CD4-positive, alpha-beta T cell (primary cell): ENCODE measurements at regions not wholly inside any gene's neighbourhood (a gene's known extent, or its start where the extent isn't known, plus 50 kb on each side); places are given as distances from the start of the nearest gene placed in this dataset.
"Not testable (repeated sequence)": the region's sequence is repeated elsewhere in the genome, so short reads cannot be mapped to it uniquely, and the experiment has no call there.

ENCODE experiments used
- ATAC-seq: fragments of 200-7000 bp; cut with Tn5 transposase; one replicate; pipeline ENCODE4 v1.10.0; 2022; ENCODE audit warnings: mild to moderate bottlenecking; ENCODE audit not compliant: poor library complexity
- CTCF ChIA-PET: fragments of 350-600 bp; sonication (Branson Sonifier 250); formaldehyde crosslinking; loops from one replicate; lab custom pipeline; 2021; ENCODE audit warnings: antibody characterized with exemption, inconsistent platforms; lab: Charles Lee
- POLR2A ChIA-PET: fragments of 350-600 bp; sonication (Branson Sonifier 250); formaldehyde crosslinking; loops from one replicate; lab custom pipeline; 2021; ENCODE audit warnings: antibody characterized with exemption, inconsistent platforms; lab: Charles Lee
- DNase-seq, 14 experiments: peaks; one replicate each; pipeline ENCODE4 v3.0.0-alpha.2; 2013 to 2020; ENCODE audit warnings: mixed read lengths in 2 of 14
- H3K27ac ChIP-seq, 2 donors: one replicate each; pipeline versions ENCODE4 v1.5.1 to v1.7.0; 2013; ENCODE audit warnings: low read length in 2 of 2, low read depth in 1 of 2, mild to moderate bottlenecking in 1 of 2
- H3K27me3 ChIP-seq, 2 experiments: 1 replicate in 1 of 2; 2 replicates in 1 of 2; pipeline versions ENCODE4 v1.6.1 to v1.7.0; 2013; ENCODE audit warnings: low read length in 2 of 2, control low read depth in 1 of 2, mild to moderate bottlenecking in 1 of 2, moderate library complexity in 1 of 2; ENCODE audit not compliant: insufficient read depth in 2 of 2, control insufficient read depth in 1 of 2
- H3K36me3 ChIP-seq: one replicate; pipeline ENCODE4 v1.6.1; 2013; ENCODE audit warnings: low read length, control low read depth; ENCODE audit not compliant: insufficient read depth
- H3K4me1 ChIP-seq: one replicate; pipeline ENCODE4 v1.6.1; 2013; ENCODE audit warnings: low read length, control low read depth; ENCODE audit not compliant: insufficient read depth
- H3K4me3 ChIP-seq: one replicate; pipeline ENCODE4 v1.5.1; 2013; ENCODE audit warnings: mild to moderate bottlenecking, low read length, moderate library complexity
- H3K9me3 ChIP-seq, 2 experiments: 1 replicate in 1 of 2; 2 replicates in 1 of 2; pipeline versions ENCODE4 v1.6.1 to v1.7.0; 2013; ENCODE audit warnings: low read length in 2 of 2, mild to moderate bottlenecking in 2 of 2, control low read depth in 1 of 2, moderate library complexity in 1 of 2; ENCODE audit not compliant: control insufficient read depth in 1 of 2, insufficient read depth in 1 of 2
- H3K27ac Mint-ChIP-seq: one replicate; pipeline ENCODE4 v1.8.0; 2020; ENCODE audit warnings: mixed read lengths
- H3K27me3 Mint-ChIP-seq: one replicate; pipeline ENCODE4 v1.8.0; 2021; ENCODE audit warnings: mixed read lengths
- H3K36me3 Mint-ChIP-seq: one replicate; pipeline ENCODE4 v1.8.0; 2021; ENCODE audit warnings: low read depth, mixed read lengths
- H3K4me1 Mint-ChIP-seq: one replicate; pipeline ENCODE4 v1.8.0; 2021; ENCODE audit warnings: low read depth, mixed read lengths
- H3K4me3 Mint-ChIP-seq: one replicate; pipeline ENCODE4 v1.8.0; 2020; ENCODE audit warnings: mild to moderate bottlenecking, mixed read lengths
- H3K9me3 Mint-ChIP-seq: one replicate; pipeline ENCODE4 v1.8.0; 2020; ENCODE audit warnings: mixed read lengths
- intact Hi-C, 2 experiments: fragments of 100-400 bp; cut with DNase I in 1 of 2; cut with micrococcal nuclease in 1 of 2; formaldehyde crosslinking; loops; one replicate each; pipeline versions ENCODE4 v1.15.1 to v1.9.0; 2023 to 2025; cut with DNase I, micrococcal nuclease
- TF ChIP-seq, protein P1 (sequence below): fragments of 200-600 bp; IDR thresholded peaks from one replicate; pipeline ENCODE4 v1.8.0; 2022; ENCODE audit warnings: antibody characterized with exemption, mild to moderate bottlenecking

DNA sequence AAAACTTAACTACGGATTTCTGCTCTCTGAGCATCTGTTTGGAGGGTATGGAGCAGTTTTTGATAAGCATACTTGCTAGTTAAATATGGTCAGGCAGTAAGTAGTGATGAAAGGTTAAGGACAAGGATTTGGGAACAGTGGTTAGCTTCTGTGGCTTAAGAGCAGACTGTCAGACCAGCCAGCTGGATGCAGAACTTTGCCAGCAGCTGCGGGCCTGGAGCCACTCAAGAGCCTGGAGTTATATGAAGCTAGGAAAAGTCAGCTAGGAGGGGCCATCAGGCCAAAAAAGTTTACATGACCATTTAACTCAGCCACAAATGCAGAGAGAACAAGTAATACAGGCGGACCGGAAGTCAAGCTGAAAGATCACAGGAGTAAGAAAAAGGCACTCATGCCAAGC is 1817.7 kb downstream of the LRRC4C start:
- CTCF ChIA-PET, result no interaction called here

DNA sequence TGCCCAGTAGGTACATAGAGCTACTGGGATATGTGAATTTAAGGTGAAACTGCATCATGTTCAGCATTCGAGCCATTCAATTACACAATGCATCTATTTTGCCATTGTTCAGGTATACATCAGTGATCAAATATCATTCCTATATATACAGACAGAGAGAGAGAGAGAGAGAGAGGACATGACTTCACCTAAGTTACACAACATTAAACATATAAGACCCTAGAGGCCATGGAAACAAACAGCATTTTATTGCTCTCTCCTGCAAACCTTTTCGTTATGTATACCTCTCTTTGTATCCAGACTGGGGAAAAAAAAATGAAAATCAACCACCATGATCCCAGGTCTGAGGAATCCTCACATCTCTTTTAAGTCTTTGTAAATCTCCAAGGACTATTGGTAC is 1829.1 kb downstream of the LRRC4C start:
- Histone ChIP-seq H3K4me3 (no peak overlapping the region), H3K9me3 (no peaks in the 10 kb centered on the region), H3K4me1 (no peaks in the 10 kb centered on the region), H3K36me3 (no peaks in the 10 kb centered on the region), H3K27me3 (no peaks in the 10 kb centered on the region), H3K27ac (no peak overlapping the region)
- Mint-ChIP-seq H3K36me3 (no peaks in the 10 kb centered on the region), H3K4me3 (no peak overlapping the region), H3K27me3 (no peaks in the 10 kb centered on the region), H3K4me1 (no peaks in the 10 kb centered on the region), H3K9me3 (peaks cover 8% of the 10 kb centered on the region), H3K27ac (no peak overlapping the region)
- ChIA-PET CTCF (no interaction called here), POLR2A (no interaction called here)
- intact Hi-C loops, result no loop called here
- TF ChIP-seq, protein P1, sequence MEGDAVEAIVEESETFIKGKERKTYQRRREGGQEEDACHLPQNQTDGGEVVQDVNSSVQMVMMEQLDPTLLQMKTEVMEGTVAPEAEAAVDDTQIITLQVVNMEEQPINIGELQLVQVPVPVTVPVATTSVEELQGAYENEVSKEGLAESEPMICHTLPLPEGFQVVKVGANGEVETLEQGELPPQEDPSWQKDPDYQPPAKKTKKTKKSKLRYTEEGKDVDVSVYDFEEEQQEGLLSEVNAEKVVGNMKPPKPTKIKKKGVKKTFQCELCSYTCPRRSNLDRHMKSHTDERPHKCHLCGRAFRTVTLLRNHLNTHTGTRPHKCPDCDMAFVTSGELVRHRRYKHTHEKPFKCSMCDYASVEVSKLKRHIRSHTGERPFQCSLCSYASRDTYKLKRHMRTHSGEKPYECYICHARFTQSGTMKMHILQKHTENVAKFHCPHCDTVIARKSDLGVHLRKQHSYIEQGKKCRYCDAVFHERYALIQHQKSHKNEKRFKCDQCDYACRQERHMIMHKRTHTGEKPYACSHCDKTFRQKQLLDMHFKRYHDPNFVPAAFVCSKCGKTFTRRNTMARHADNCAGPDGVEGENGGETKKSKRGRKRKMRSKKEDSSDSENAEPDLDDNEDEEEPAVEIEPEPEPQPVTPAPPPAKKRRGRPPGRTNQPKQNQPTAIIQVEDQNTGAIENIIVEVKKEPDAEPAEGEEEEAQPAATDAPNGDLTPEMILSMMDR, result no peak
- ATAC-seq (no peak), DNase-seq (no peak)

More for the DNA sequence above, 1817.7 kb downstream of the LRRC4C start:
- intact Hi-C loops, result no loop called here
- no peak overlapping the region for H3K27ac ChIP-seq
- TF ChIP-seq, protein P1, result no peak
- H3K27me3 ChIP-seq, result no peaks in the 10 kb centered on the region
- H3K4me3 ChIP-seq, result no peak overlapping the region
- no peaks in the 10 kb centered on the region for H3K36me3 ChIP-seq
- DNase-seq (no peak), ATAC-seq (no peak)
- H3K27ac Mint-ChIP-seq, result no peak overlapping the region
- H3K9me3 ChIP-seq, result peaks cover 0 to 12% of the 10 kb centered on the region in 2 experiments
- H3K36me3 Mint-ChIP-seq, result no peaks in the 10 kb centered on the region
- H3K4me3 Mint-ChIP-seq, result no peak overlapping the region
- H3K4me1 ChIP-seq, result no peaks in the 10 kb centered on the region
- H3K9me3 Mint-ChIP-seq, result peaks cover 17% of the 10 kb centered on the region
- H3K27me3 Mint-ChIP-seq, result no peaks in the 10 kb centered on the region
- POLR2A ChIA-PET, result no interaction called here
- no peaks in the 10 kb centered on the region for H3K4me1 Mint-ChIP-seq

- Mint-ChIP-seq H3K4me1 (no peaks in the 10 kb centered on the region), H3K27me3 (no peaks in the 10 kb centered on the region), H3K9me3 (peaks cover 8% of the 10 kb centered on the region), H3K36me3 (no peaks in the 10 kb centered on the region), H3K27ac (no peak overlapping the region), H3K4me3 (no peak overlapping the region)
- H3K4me1 ChIP-seq, result no peaks in the 10 kb centered on the region
- intact Hi-C loops, result no loop called here
- CTCF ChIA-PET, result no interaction called here
- POLR2A ChIA-PET, result no interaction called here
- TF ChIP-seq, protein P1, result no peak
- H3K4me3 ChIP-seq, result no peak overlapping the region
- ATAC-seq (no peak), DNase-seq (no peak)
- no peak overlapping the region for H3K27ac ChIP-seq
- H3K36me3 ChIP-seq, result no peaks in the 10 kb centered on the region
- H3K9me3 ChIP-seq, result no peaks in the 10 kb centered on the region
- no peaks in the 10 kb centered on the region for H3K27me3 ChIP-seq
These were observed 1831.1 kb downstream of the LRRC4C start for GRCh38 chr11:39628311-39628710.

DNA sequence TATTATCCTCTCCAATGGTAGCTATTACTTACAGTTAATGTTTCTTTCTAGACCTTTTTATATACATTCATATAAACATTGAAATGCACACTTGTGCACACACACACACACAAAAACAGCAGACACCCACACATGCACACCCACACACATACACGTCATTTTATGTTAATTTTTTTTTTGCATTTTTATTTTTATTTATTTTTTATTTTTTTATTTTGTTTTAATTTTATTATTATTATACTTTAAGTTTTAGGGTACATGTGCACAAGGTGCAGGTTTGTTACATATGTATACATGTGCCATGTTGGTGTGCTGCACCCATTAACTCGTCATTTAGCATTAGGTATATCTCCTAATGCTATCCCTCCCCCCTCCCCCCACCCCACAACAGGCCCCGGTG is 1839.1 kb downstream of the LRRC4C start:
- H3K4me3 Mint-ChIP-seq, H3K27me3 ChIP-seq, H3K4me1 Mint-ChIP-seq, H3K36me3 ChIP-seq, H3K4me3 ChIP-seq, intact Hi-C loops, H3K4me1 ChIP-seq, DNase-seq, CTCF ChIA-PET, H3K27ac ChIP-seq, ATAC-seq, H3K9me3 ChIP-seq, H3K27ac Mint-ChIP-seq, POLR2A ChIA-PET, H3K36me3 Mint-ChIP-seq, H3K9me3 Mint-ChIP-seq, H3K27me3 Mint-ChIP-seq: not testable (repeated sequence)
